NCI-H2081 treated with DMSO at 0.1 percent for 48 hours (cell line): ENCODE measurements at regions not wholly inside any gene's neighbourhood (a gene's known extent, or its start where the extent isn't known, plus 50 kb on each side); places are given as distances from the start of the nearest gene placed in this dataset.
"Not testable (repeated sequence)": the region's sequence is repeated elsewhere in the genome, so short reads cannot be mapped to it uniquely, and the experiment has no call there.

ENCODE experiments used
- DNase-seq: peaks from one replicate; lab custom pipeline; 2025; lab: John Stamatoyannopoulos, UW

GRCh38 chr1:229710746-229711145 is 84.7 kb downstream of the URB2 start:
- no peak for DNase-seq

DNA sequence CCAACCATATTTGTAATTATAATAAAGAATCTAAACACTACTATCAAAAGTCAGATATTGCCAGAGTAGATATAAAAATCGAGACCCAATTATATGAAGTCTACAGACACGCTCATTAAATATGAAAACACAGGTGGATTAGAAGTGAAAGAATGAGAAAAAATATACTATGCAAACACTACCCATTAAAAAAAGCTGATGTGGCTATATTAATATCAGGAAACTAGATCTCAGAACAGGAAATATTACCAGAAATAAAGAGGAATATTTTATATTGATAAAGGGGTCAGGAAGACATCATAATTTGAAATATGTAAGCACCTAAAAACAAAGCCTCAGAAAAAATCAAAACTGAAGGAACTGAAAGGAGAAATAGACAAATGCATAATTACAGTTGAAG is 88.3 kb downstream of the URB2 start:
- DNase-seq, result no peak

DNA sequence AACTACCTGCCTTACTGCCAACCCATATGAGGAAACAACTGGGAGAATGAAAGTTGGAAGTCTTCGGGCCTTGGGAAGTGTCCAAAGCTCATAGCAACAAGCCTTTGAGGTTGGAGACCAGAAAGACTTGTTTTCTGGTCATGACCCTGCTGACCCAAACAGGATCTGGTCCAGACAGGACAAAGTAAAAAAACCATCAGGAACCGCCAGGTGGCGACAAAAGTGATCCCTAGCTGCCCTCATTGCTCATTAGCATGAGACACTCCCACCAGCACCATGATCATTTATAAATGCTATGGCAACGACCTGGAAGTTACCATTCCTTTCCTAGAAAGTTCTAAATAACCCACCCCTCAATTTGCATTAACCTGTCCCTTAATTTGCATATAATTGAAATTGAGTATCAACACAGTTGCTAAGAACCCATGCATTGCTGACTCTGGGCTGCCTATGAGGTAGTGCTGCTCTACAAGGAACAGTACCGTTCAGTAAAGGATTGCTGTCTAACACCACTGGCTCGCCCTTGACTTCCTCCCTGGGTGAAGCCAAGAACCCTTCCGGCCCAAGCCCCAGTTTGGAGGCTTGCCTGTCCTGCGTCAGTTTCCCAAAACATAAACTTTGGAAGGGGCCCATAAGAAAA is 89.0 kb downstream of the URB2 start:
- no peak for DNase-seq

DNA sequence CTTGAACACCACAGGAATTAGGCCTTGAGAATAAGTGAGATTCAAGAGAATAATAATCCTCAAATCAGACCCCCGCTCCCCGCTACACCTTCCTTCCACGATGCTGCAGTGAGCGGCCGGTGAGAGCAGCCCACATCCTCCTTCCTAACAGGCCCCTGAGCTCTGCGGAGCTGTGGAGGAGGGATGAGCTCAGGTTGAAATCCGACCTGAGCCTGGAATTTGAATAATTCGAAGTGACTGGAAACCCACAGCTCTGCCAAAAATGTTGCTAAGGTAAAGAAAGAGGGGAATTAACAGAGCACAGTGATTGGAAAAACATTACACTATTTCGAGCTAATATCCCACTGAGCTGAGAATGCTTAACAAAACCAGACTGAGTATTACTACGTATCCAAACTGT is 90.0 kb downstream of the URB2 start:
- DNase-seq, result no peak

- no peak for DNase-seq
Observed at GRCh38 chr1:229716704-229717103, 90.7 kb downstream of the URB2 start.

DNA sequence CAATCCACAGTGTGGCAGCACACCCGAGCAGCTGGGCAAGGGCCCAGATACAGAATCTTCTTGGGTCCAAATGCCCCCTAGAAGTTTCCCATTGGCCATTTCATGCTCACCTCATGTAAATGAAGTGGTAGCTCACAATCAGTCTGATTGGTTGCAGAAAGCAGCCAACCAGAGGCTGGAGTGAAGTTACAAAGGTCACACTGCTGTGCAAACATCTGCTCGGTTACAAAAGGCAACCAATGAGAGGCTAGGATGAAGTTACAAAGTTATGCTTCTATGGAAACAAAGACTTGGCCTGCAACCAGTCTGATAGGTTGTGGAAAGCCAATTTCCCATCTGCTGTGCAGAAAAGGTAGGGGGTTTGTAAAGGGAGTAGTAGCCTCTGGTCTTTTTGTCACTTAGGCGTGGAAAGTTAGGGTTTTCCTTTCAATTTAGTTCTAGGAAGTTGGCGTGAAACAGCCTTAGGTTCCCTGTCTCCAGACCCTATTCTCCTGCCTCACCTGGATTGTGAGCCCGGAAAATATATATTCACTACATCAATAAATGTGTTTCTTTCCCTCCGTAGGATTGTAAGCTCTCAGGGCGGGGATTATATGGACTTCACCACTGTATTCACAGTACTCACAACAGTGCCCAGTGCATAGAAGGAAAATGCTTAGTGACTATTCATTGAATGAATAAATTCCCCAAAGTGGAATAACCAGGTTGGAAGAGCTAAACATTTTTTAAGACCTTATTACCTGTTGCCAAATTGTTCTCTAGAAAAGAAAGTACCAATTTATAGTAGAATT is 91.9 kb downstream of the URB2 start:
- no peak for DNase-seq

DNA sequence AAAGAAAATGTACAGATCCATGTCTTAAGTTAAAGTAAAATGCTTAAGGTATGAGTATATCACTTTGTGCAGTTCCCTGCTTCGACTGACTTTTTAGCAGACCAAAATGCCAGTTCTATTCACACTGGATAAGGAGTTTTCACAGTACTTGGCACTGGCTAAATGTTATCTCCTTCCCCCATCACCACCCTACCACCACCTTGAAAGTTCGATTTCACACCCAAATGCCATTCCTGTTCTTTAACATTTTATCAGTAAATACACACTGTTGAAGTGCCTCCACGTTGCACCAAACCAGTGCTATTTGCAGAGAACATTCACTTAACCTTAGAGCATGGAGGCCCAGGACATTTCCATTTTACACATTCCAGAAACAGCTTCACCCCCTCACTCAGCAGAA is 100.0 kb downstream of the URB2 start:
- DNase-seq, result no peak

GRCh38 chr1:229729916-229730315 is 103.9 kb downstream of the URB2 start:
- no peak for DNase-seq

DNA sequence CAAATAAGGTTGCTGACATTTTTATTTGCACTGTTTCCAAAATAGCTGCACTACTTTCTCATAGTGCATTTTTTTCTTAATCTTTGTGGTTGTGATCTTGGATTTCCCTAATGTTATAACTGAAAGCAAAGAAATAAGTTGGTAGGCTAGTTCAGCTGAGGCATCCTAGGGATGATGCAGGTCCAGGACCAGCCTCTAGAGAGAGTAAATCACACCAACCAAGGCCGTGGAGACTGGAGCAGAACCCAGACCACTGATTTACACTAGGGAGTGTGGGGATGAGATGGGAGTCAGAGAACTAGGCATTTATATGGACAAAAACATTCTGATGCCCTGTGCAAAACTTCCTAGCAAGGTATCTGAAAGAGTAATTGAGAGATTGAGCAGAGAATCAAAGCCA is 104.5 kb downstream of the URB2 start:
- no peak for DNase-seq

DNA sequence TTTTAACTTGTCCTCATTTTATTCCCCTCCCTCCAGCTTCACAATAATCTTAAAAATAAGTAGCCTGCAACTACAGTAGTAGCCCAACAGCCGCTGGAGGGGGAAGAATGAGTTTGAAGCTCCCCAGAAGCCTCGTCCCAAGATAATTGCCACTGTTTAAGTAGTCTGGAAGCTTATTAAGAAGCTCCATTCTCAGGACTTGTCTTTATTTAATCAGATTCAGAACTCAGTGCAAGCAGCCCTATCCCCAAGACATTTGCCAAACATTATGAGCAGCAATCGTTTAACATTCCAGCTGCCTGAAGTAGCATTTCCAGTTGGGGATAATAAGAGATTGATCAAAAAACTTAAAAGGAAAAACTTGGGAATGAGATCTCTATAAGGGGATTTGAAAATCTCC is 106.0 kb downstream of the URB2 start:
- no peak for DNase-seq

DNA sequence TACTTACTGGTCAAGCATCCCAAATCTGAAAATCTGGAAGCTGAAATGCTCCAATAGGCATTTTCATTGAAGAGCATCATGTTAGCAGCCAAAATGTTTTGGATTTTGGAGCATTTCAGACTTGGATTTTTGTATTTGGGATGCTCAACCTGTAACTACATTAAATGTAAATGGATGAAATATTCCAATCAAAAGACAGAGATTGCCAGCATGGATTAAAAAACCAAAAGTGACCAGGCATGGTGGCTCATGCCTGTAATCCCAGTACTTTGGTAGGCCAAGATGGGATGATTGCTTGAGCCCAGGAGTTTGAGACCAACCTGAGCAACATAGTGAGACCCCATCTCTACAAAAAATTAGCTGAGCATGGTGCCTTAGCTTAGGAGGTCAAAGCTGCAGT is 110.3 kb downstream of the URB2 start:
- DNase-seq, result no peak

GRCh38 chr1:229742614-229743013 is 116.6 kb downstream of the URB2 start:
- not testable (repeated sequence) for DNase-seq

DNA sequence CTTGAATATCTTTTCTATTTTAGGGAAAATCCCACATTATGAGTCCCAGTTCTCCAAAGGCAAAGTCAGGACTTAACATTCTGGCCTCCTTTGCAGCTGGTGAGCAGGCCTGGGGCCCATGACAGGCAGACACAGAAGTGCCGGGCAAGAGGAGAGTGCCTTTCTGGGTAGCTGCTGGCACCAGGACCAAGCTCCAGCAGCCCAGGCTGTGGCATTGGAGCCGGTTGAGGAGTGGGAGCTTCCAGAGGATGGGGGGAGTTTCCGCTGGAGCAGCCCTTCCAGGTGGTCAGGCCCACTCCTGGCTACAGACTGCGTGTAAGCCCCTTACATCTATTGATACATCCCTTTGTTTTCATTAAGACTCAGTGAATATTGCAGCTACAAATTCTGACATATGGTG is 123.9 kb downstream of the URB2 start:
- DNase-seq, result no peak

- no peak for DNase-seq
Observed at GRCh38 chr1:229751610-229752009, 125.6 kb downstream of the URB2 start.

GRCh38 chr1:229752679-229753078 is 126.6 kb downstream of the URB2 start:
- DNase-seq, result no peak

GRCh38 chr1:229753764-229754551 is 127.9 kb downstream of the URB2 start:
- DNase-seq, result no peak

DNA sequence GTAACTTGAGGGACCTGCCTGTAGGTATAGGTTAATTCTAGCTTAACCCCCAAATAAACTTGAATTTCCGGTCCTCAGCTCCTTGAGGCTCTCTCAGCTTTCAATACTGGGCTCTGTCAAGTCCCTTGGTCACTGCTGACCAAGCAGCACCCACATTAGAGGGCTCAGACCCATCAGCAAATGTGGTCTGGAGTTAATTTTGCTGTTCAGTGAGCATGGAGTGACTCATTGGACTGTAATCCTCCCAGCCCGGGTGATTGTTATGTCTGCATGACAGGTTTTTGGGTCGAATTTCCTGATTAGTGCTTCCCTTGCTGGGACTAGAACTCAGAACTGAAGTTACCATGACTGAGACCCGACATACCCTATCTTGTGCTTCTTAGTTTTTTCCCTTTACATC is 130.6 kb downstream of the URB2 start:
- no peak for DNase-seq

- no peak for DNase-seq
Observed at GRCh38 chr1:229757226-229757625, 131.2 kb downstream of the URB2 start.

- DNase-seq, result no peak
Observed at GRCh38 chr1:229758101-229759036, 132.3 kb downstream of the URB2 start.

GRCh38 chr1:229759037-229759435 is 133.0 kb downstream of the URB2 start:
- no peak for DNase-seq

DNA sequence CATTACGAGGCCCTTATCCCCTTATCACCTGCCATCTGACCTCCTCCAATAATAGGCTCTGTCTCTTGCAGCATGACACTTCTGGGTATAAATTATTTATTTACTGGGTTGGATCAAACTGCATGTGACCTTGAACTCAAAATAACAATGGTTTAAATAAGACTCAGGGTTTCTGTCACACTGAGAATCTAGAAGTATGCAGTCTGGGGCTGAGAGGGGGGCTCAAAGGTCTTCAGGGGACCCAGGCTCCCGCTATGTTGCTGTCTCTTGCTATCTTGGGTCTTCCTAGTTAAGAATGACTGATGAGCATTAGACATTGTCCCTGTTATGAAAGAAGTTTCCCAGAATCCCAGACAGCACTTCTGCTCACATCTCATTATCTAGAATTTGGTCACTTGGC is 133.5 kb downstream of the URB2 start:
- DNase-seq, result no peak

- no peak for DNase-seq
Observed at GRCh38 chr1:229760478-229760996, 134.5 kb downstream of the URB2 start.
